Fibroblast of mammary gland (primary cell): ENCODE measurements at regions not wholly inside any gene's neighbourhood (a gene's known extent, or its start where the extent isn't known, plus 50 kb on each side); places are given as distances from the start of the nearest gene placed in this dataset.

Experiments used
- DNase-seq: peaks from one replicate; pipeline ENCODE4 v3.0.0-alpha.2; 2010; ENCODE audit warnings: low read depth
- H3K4me3 ChIP-seq: 2 replicates; pipeline ENCODE4 v1.5.1; 2011; ENCODE audit warnings: low read depth, mild to moderate bottlenecking, low read length, moderate library complexity; ENCODE audit not compliant: control insufficient read depth
- CTCF ChIP-seq: conservative IDR thresholded peaks from 2 replicates; pipeline ENCODE4 v1.5.1; 2011; ENCODE audit warnings: low read depth, low read length, inconsistent platforms; ENCODE audit not compliant: control insufficient read depth, insufficient read depth

DNA sequence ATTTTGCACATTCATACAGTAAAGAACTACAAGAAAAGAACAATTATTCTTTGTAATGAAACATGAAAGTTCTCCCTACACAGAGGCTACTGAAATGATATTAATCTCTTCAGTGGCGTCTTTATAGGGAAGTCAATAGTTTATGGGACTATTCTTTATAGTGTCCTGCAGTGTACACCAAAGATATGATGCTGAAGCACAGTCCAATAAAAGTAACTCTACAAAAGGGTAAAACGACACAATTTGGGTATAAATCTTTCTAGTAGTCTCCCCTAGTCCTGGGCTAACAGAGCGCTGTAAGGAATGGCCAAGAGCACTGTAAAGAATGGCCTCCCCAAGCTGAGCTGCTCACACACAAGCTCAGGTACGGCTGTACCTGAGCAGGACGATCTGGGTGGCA is 101.1 kb upstream of the FUNDC1 start:
- no peak overlapping the region for H3K4me3 ChIP-seq
- DNase-seq, result no peak
- TF ChIP-seq CTCF, result no peak

DNA sequence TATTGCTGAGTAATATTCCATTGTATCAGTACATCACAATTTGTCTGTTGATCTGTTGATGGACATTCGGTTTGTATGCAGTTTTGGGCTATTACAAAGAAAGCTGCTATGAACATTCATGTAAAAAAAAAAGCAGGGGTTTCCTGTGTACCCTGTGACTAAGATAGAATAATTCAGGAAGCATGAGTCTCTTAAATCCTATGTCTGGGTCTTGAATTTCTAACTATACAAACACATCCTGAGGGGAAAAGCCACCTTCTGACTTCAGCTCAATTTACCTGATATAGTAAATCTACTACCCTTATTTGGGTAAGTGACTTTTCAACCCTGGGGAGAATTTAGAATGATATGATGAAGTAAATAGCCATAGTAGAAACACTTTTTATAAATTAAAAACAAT is 94.6 kb upstream of the FUNDC1 start:
- DNase-seq, result no peak
- TF ChIP-seq CTCF, result no peak
- H3K4me3 ChIP-seq, result no peak overlapping the region

DNA sequence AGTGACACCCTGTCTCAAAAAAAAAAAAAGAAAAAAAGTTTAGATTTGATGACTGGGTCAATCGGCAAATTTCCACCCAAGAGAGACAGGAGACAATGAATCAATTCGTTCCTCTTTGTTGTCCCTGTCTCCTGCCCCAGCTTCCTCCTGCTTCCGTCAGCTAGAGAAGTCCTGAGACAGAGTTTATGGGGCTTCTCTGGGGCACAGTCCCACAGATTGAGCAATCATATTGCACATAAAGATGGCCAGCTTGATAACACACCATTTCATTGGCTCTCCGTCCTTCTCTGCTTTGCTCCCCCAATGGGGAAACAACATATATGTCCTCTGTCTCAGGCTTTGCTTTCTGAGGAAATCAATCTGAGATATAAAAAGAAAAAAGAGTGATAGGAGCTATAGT is 78.4 kb upstream of the FUNDC1 start:
- H3K4me3 ChIP-seq, result no peak overlapping the region
- DNase-seq, result no peak
- TF ChIP-seq CTCF, result no peak

DNA sequence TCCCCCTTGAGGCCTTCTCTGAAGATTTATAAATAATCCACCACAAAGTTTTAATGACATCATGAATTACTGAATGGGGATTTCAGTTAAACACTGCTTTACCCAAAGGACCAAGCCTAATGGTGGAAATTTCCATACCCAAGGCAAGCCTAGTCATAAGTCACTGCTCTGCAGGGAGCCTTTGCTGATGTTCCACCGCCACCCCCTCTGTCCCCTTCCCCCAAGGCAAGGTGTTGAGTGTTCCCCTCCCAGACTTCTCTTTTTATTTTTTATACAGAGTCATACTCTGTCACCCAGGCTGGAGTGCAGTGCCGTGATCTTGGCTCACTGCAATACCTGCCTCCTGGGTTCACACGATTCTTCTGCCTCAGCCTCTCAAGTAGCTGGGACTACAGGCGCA is 76.4 kb upstream of the FUNDC1 start:
- H3K4me3 ChIP-seq, result no peak overlapping the region
- no peak for TF ChIP-seq CTCF
- DNase-seq, result no peak

DNA sequence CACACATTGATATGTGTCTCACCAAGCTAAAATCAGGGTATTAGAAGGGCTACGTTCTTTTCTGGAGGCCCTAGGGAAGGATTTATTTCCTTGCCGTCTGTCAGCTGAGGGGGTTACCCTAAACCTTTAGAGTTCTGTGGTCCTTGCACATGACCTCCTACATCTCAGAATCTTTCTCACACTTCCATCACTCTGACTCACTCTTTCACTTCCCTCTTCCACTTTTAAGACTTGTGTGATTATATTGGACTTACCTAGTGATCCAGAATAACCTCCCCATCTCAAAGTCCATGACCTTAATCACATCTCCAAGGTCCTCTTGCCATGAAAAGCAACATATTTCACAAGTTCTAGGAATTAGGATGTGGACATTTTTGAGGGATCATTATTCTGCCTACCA is 53.6 kb upstream of the FUNDC1 start:
- DNase-seq, result no peak
- H3K4me3 ChIP-seq, result no peak overlapping the region
- no peak for TF ChIP-seq CTCF
